ENCODE measurements at regions not wholly inside any gene's neighbourhood (a gene's known extent, or its start where the extent isn't known, plus 50 kb on each side); places are given as distances from the start of the nearest gene placed in this dataset.

DNA sequence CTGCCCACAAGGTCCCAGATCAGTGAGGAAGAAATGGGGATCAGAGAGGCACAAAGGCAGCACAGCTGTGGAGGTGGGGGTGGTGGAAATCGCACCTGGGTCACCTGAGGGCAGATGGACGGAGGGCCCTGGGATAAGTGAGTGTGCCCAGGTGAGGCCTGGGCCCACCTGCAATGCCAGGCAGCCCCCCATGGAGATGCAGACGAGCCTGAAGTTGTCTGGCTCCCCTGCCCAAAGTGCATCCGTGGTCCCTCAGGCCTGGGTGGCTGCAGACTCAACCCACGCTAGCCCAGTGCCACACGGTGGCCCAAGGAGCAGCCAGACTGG is 84.9 kb downstream of the NCOR2 start:
- TF ChIP-seq, protein P1, sequence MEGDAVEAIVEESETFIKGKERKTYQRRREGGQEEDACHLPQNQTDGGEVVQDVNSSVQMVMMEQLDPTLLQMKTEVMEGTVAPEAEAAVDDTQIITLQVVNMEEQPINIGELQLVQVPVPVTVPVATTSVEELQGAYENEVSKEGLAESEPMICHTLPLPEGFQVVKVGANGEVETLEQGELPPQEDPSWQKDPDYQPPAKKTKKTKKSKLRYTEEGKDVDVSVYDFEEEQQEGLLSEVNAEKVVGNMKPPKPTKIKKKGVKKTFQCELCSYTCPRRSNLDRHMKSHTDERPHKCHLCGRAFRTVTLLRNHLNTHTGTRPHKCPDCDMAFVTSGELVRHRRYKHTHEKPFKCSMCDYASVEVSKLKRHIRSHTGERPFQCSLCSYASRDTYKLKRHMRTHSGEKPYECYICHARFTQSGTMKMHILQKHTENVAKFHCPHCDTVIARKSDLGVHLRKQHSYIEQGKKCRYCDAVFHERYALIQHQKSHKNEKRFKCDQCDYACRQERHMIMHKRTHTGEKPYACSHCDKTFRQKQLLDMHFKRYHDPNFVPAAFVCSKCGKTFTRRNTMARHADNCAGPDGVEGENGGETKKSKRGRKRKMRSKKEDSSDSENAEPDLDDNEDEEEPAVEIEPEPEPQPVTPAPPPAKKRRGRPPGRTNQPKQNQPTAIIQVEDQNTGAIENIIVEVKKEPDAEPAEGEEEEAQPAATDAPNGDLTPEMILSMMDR (IDR thresholded peaks at IDR 0.05), result no peak
- TF ChIP-seq ZFX (IDR thresholded peaks at IDR 0.05; ENCODE audit: borderline replicate concordance), result no peak
